IPS DF 4.7 (cell line): ENCODE measurements at regions not wholly inside any gene's neighbourhood (a gene's known extent, or its start where the extent isn't known, plus 50 kb on each side); places are given as distances from the start of the nearest gene placed in this dataset.
"Not testable (repeated sequence)": the region's sequence is repeated elsewhere in the genome, so short reads cannot be mapped to it uniquely, and the experiment has no call there.

Experiments used
- DNase-seq: peaks from one replicate; pipeline ENCODE4 v3.0.0-alpha.2; 2013; ENCODE audit warnings: low spot score; ENCODE audit errors: extremely low read depth

DNA sequence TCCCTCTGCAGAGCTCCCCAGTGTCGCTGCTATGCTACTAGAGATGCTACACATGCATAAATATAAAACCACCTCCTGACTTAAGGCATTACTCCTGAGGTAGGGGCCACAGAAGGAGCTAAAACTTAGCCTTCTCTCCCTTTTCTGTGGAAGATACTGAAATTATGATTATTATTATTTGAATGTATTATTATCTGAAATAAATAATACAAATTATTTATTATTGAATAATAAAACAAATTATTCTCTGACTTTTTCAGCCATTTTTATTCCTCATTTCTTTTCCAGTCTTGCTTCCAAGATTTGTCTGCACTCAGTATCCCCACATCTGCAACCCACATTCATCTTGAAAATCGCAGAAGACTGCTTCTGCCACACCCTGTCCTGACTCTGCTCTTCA is 414.9 kb upstream of the ACO1 start:
- no peak for DNase-seq

DNA sequence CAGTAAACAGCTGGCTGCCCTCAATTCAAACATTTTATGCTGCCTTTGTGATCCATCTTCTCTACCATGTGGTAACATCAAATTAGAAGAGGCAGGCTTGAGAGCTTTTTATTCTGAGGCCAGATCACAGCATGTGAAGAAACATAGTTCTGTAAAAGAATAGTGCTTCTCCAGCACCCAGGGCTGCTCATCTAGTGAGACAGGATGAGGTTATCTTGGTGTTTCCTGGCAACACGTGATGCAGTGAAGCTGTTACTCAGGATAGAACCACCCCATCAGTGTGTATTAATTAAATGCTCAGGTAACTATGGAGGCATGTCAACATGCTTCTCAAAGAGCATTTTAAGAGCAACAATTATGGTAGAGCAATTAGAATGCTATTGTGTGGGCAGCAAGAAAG is 400.5 kb upstream of the ACO1 start:
- DNase-seq, result no peak

DNA sequence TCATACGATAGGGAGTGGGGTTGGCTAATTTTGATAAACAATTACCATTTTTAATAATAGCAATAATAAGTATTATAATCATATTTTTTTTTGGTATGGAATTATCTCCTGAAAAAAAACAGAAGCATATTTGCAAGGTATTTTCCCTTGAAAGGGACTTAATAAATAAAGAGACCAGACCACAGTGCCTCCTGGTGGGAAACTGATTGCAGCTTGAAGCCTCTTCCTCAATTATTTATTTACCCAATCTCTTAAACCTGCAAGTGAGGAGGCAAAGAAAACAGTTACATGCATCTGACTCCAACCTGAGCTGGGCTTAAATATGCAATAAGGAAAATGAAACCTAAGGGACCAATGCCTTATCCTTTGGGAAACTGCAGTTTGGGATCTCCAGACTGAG is 388.1 kb upstream of the ACO1 start:
- peak; percentile 5 for DNase-seq

DNA sequence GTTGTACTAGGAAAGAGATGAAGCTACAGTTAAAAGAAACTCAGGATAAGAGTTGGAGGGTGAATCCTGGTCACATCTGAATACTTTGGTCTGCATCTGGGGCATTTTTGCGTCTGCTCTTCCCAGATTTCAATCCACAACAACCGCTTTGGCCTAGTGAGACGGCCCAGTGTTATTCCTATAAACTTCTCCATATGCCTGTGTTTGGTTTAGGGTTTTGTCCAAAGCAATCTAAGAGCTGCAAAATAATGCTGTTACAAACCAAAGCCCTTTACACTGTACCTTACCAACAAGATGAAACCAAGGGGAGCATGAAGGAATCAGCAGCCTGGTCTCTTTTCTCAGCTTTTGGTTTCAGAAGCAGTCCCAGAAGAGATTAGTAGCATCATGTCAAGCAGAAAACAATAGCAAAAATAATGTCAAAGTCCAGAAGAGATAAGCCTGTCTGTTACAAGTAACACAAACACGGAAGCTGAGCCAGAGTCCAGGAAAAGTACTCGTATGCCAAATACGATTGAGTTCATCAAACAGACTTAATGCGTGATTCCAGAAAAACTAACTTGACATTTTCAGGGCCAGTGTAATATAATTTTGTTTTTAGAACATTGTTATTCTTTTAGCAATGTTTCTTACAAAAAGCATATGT is 379.9 kb upstream of the ACO1 start:
- no peak for DNase-seq

DNA sequence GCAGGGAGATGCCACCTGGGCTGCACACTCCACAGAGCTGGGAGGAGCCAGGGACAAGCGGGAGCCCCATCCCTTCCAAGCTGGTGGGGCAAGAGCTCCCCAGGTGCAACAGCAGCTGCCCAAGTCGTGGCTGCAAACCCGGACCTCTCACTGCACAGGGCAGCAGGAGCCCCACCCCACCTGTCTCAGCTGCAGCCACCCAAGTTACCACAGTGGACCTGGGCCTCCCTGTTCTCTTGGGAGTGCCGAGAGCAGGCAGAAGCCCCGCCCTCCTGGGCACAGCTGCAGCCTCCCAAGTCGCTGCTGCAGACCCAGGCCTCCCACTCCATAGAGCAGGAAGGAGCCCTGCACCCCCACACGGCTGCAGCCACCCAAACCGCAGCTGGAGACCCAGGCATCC is 374.1 kb upstream of the ACO1 start:
- DNase-seq, result no peak

DNA sequence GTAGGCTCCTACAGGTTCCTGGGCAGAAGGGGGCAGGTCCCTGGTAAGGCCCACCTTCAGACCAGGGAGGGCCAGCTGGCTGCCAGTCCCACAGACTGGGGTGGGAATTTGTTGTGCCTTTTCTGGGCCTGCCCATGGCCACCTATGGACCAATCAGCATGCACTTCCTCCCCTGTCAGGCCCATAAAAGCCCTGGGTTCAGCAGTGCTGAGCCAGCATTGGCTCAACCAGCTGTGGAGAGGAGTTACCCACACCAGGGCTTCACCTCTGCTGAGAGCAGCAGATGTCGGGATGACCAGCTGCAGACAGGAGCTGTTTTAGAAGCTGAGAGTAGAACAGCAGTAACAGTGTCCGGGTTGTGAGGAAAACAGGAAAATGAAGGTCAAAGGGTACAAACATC is 373.4 kb upstream of the ACO1 start:
- DNase-seq, result no peak

DNA sequence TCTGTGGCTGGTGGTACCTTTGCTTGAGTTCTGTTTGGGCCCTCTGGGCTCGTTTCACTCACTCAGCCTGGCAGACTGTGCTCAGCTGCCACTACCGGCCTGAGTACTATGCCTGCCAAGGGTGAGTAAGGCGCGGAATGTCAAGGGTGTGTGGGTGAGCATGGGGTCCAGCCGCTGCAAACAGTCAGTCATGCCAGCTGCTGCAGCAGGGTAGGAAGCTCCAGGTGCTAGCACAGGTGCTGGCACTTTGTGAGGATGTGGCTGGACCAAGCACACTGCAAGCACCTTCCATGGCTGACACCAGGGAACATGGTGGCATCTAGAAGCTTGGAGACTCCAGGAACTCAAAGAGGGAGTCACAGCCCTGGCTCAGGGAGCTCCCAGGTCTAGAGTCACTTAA is 368.6 kb upstream of the ACO1 start:
- no peak for DNase-seq

DNA sequence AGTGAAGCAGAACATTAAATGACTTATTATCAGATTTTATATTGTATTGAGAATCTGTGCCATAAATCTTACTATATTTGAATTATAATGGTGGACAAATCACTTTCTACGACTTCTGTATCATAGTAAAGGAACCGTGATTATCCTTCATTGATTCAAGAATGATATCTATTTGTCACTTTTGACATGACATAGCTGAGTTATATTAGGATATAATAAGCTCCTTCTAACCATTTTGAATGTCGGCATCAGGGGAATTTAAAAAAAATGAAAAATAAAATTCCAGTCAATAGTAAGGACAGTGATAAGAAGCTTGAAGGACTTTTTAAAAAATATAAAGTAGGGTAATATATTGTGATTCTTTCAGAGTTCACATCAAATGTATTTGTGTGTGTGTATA is 338.9 kb upstream of the ACO1 start:
- no peak for DNase-seq

DNA sequence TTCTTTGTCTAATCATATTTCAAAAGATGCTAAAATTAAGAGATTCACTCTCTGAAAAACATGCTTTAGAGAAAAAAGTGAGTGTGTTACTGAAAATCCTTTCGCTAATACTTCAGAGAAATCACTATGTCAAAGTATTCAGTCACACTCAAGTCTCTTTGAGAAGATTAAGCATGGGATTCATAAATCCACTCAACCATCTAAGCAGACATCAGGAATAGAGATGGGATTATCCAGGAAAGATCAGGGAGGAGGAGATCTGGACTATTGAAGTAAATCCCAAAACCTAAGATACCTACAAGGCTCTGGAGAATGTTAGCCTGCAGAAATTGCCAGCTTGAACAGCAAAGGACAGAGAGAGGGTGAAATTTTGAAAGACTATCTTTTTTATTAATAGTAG is 317.2 kb upstream of the ACO1 start:
- no peak for DNase-seq

DNA sequence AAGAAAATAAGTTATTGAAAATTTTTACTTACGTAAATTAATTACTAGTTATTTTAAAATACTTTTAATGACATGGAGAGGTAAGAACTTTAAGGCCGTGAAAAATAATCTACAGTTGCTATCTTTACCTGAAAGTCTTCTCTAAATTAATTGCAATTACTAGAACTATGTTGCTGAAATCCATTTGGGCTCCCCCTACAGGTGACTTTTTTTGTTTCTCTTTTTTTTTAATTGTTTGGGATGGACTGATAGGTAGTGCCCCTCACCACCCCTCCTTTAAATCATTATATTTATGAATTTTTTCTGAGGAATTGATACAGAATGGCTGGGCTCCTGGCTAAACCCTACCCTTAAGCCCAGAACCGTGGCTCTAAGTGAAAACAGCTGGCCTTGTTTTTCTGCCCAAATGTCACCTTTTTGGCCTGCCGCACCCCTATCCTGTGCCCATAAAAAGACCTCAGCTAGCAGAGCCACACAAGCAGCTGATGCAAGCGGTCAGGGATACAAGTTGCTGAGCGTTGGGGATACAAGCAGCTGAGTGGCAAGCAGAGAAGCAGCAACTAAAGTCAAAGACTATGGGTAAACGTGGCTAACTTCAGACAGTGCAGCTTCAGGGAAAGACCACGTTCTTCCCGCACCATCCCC is 315.2 kb upstream of the ACO1 start:
- DNase-seq, result no peak

DNA sequence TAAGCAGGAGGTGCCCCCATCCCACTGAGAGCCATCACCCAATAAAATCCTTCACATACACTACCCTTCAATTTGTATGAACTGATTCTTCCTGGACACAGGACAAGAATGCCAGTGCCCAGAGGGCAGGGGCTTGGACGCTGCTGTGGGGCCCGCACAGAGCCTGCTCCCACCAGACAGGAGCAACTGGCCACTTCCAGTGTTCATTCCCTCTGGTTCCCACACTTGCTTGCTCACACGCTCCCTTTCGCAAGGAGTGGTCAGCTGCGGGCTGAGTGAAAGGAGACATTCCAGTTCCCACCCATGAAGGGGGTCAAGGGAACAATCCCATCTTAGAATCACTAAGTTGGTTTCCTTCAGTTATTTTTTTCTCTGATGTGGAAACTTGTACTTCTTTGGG is 314.5 kb upstream of the ACO1 start:
- DNase-seq, result no peak

DNA sequence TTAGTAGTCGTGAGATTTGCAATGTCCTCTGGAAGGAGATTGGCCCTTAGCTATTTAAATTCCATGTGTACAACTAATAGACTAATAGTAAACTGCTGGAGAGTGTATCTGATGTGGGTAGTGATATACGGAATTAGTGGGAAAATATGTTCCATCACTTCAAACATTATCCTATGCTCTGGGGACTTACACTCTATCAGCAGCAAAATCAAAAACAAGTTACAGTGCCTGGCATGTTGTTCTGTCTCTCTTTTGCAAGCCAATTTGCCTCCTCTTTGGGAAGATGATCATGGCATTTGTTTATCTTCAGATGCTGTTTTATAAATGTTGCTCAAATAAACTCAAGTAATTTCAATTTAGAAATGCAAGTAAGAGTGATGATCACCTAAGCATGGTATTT is 311.9 kb upstream of the ACO1 start:
- no peak for DNase-seq

DNA sequence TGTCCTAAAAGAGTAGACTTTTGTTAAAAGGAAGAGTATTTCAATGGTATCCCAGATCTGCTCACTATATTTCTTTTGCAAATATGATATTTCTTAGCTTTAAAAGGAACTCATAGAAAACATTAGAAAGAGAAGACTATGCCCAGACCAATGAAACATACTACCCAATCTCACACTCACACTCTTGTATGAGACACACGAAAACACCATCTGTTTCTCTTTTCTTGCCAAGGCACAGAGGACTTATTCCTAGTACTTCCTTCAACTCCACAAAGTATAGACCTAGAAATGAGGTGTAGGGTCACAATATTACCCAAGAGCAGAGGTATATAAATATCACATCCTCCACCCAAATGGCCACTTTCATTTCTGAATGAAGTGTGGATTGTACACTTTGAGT is 292.4 kb upstream of the ACO1 start:
- no peak for DNase-seq

DNA sequence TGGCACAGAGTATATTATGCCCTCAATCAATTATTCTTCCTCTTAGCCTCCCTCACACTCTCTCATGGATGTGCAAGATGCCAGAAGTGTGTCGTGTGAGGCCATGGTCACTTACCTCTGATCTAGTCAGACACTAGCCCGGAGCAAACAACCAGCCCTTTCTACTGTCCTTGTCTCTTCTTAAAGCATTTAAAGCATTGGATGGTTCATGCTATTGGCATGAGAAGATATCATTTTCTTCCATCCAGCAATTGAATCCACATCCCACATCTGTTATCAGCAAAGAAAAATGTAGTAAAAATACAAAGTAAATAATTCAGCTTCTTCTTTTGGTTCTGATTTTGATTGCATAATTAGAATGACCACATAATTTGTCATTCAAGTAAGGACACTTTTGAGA is 267.2 kb upstream of the ACO1 start:
- no peak for DNase-seq

DNA sequence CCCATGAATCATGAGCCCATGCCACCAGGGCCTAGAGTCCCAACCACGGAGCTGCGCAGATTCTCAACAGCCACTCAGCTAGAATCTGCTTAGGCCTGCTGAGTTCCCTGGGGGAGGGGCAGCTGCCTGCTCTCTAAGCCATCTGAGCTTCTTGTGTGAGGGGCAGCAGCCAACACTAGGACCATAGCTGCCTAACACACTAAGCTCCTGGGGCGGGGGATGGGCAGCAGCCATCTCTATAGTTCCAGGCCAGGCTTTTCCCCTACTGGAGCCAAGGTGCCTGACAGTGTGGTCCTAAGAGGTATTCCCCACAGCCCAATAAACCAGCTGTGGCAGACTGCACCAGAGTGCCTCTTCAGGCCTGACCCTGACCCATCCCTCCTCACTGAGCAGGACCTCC is 255.9 kb upstream of the ACO1 start:
- no peak for DNase-seq

DNA sequence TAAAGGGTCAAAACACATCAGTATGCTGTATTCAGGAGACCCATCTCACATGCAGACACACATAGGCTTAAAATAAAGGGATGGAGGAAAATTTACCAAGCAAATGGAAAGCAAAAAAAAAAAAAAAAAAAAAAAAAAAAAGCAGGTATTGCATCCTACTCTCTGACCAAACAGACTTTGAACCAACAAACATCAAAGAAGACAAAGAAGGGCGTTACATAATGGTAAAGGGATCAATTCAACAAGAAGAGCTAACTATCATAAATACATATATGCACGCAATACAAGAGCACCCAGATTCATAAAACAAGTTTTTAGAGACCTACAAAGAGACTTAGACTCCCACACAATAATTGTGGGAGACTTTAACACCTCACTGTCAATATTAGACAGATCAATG is 253.7 kb upstream of the ACO1 start:
- not testable (repeated sequence) for DNase-seq

DNA sequence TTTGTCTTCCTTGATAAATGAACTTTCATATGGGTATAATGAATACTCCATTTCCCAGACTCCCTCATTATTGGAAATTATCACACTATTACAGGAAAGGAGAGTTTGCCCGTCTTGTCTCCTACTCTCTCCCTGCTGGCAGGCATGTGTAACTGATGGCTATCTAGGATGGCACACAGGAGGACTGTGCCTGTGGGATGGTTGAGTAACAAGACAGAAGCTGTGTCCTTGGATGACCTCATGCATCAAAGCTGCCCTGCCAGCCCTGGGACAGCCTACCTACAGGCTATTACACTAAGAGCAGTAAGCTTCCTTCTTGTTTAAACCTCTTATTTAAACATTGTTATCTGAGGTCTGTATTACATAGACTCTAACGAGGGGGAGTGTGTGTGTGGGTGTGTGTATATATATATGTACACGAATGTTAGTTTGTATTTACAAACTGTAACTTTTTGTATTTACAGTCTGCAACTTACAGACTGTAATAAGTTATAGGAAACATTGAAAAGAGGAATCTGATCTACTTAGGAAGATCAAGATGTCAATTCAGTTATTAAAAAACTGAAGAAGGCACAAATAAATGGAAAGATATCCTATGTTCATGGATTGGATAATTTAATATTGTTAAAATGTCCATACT is 247.6 kb upstream of the ACO1 start:
- DNase-seq, result peak; percentile 9

DNA sequence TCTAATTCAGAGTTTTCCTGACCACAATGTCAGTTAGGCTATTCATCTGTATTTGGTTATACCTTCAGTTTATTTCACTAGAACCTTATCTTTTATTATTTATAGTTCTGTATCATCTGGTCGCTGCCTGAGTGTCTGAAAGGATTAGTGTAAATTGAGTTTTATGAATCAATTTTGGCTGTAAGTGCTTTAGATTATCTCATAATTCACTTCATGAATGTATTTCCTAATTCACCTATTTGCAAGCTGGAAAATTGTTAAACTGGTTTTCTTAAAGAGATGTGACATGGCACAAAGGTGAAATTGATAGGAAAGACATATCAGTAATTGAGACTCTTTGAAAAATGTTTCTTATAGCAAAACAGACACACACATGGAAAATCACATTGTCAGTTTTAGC is 242.4 kb upstream of the ACO1 start:
- DNase-seq, result no peak

DNA sequence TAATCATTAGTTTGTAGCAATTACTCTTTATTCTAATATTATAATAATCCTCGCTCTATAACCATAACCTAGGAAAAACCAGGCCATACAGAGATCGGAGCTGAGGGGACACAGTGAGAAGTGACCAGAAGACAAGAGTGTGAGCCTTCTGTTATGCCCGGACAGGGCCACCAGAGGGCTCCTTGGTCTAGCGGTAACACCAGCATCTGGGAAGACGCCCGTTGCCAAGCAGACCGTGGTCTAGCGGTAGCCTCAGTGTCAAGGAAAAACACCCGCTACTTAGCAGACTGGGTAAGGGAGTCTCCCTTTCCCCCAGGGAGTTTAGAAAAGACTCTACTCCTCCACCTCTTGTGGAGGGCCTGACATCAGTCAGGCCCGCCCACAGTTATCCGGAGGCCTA is 235.9 kb upstream of the ACO1 start:
- DNase-seq, result not testable (repeated sequence)

DNA sequence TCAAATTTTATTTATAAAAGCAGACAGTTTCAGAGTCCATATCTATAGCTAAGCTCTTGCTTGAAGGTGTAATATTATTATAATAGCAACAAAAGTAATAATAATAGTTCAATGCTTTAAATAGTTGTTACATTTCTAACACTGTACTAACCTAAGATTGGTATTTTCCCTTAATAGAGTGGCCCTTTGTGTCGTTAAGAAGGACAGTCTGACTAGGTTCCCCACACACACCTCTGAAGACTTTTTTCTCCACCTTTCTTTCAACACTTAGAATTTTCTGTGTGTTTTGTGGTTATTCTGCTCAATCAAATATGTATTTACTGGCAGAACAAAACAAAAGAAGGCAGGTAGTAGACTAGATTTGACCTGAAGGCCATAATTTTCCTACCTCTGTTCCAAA is 223.2 kb upstream of the ACO1 start:
- no peak for DNase-seq

DNA sequence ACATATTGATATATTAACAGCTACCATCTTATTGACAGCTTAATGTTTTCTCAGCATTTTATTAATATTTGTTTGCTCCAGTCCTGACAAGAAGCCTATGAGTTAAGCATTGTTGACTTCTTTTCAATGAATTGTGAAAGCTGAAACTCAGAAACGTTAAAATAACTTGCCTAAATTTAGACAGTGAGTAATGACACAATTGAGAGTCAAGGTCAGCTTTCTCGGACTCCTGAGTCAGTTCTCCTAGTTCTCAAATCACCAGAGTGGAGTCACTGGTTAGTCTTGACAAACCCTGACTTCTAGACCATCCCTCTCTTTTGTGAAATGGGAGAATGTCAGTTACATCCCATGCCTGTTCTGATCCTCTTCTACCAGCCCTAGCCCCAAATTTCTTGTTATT is 222.7 kb upstream of the ACO1 start:
- DNase-seq, result no peak

DNA sequence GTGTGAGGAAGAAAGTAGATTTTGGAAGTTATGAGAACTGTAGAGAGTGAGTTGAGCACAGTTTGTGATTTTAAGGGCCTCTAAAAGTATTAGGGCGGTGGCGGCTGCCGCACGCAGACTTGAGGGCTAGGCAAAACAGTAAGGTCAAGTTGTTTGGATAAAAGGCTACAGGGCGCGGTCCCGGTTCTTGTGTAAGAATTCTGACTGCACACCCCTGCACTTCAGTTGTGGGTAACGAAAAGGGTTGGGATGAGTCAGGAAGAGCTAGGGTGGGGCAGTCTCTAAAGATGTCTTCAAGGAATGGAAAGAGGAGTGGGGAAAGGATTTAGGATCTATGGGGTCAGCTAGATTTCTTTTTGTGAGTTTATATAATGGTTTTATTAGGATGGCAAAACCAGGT is 218.1 kb upstream of the ACO1 start:
- DNase-seq, result not testable (repeated sequence)

DNA sequence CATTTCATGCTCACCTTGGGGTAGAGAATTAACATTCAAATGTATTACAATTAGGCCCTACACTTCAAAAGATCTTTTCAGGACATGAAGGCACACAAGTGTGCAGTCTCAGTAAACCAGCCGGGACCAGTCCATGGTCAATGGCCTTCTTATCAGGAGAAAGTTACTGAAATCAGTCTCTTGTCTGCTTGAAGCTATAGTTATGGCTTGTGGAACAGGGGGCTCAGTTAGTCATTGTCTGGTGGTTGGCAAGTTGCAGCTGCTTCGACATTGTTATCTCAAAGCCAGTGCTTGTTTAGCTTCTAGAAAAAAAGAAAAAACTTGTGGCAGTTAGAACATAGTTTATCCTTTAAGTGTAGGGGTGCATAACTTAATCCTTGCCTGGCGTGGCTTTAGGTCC is 213.1 kb upstream of the ACO1 start:
- no peak for DNase-seq
